Tibial nerve (tissue), 4 donors: ENCODE measurements at regions not wholly inside any gene's neighbourhood (a gene's known extent, or its start where the extent isn't known, plus 50 kb on each side); places are given as distances from the start of the nearest gene placed in this dataset.

ENCODE experiments used
- DNase-seq, 2 donors: peaks; one replicate each; pipeline ENCODE4 v3.0.0-alpha.2; 2019; ENCODE audit warnings: low spot score in 2 of 2
- H3K27ac ChIP-seq, 4 donors: fragments of 200-600 bp; sonication (generic) in 3 of 4; one replicate each; pipeline ENCODE4 v1.5.1; 2017 to 2019; ENCODE audit warnings: mild to moderate bottlenecking in 1 of 4
- H3K27me3 ChIP-seq, 2 donors: fragments of 200-600 bp; sonication (generic) in 1 of 2; one replicate each; pipeline versions ENCODE4 v1.5.1 to v1.6.0; 2017 to 2019
- H3K36me3 ChIP-seq, 3 donors: fragments of 200-600 bp; sonication (generic); one replicate each; pipeline ENCODE4 v1.5.1; 2018 to 2019
- H3K4me1 ChIP-seq, 4 donors: fragments of 200-600 bp; sonication (generic) in 3 of 4; one replicate each; pipeline ENCODE4 v1.5.1; 2017 to 2019
- H3K4me3 ChIP-seq, 4 donors: fragments of 200-600 bp; sonication (generic) in 3 of 4; one replicate each; pipeline ENCODE4 v1.5.1; 2017 to 2019; ENCODE audit warnings: mild to moderate bottlenecking in 1 of 4, moderate library complexity in 1 of 4
- H3K9me3 ChIP-seq, 4 donors: fragments of 200-600 bp; sonication (generic) in 3 of 4; one replicate each; pipeline ENCODE4 v1.5.1; 2017 to 2019
- EP300 ChIP-seq, 2 donors: sonication (generic); formaldehyde crosslinking; IDR thresholded peaks; one replicate each; pipeline ENCODE4 v1.6.1; 2017; ENCODE audit warnings: antibody characterized with exemption in 2 of 2, mild to moderate bottlenecking in 1 of 2
- POLR2A ChIP-seq, 2 donors: fragments of 450-650 bp; IDR thresholded peaks; one replicate each; pipeline ENCODE4 v1.6.1; 2017; ENCODE audit warnings: antibody characterized with exemption in 2 of 2, mild to moderate bottlenecking in 2 of 2, moderate library complexity in 2 of 2
- WGBS, 2 donors: methylation state at CpG; one replicate each; pipeline ENCODE4 v1.1.5; 2018; 5-methylcytosine and 5-hydroxymethylcytosine counted together
- TF ChIP-seq, protein P1 (sequence below), 5 experiments: fragments of 200-600 bp in 3 of 5; fragments of 450-650 bp in 2 of 5; sonication (generic) in 3 of 5; IDR thresholded peaks; one replicate each; pipeline ENCODE4 v1.5.1; 2016 to 2019; ENCODE audit warnings: antibody characterized with exemption in 5 of 5, mild to moderate bottlenecking in 3 of 5, moderate library complexity in 2 of 5

DNA sequence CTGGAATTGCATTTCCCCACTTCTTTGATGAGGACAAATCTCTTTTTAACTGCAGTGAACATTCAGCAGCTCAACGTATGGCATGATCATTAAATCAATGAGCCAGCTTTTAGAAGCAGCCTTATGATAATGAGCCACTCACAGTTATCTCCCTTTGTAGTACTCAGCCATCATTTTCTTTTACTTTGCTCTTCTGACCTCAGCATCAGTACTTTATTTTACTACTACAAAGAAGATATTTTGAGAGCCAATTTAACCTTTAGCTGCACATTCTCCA is 250.0 kb upstream of the CLEC14A start:
- H3K4me3 ChIP-seq, result no peak overlapping the region
- no peaks in the 10 kb centered on the region for H3K36me3 ChIP-seq
- H3K27me3 ChIP-seq, result no peaks in the 10 kb centered on the region
- H3K4me1 ChIP-seq, result peaks cover 0 to 7% (median 0%) of the 10 kb centered on the region in 4 donors
- no peak for TF ChIP-seq POLR2A (IDR thresholded peaks at IDR 0.05)
- TF ChIP-seq, protein P1, sequence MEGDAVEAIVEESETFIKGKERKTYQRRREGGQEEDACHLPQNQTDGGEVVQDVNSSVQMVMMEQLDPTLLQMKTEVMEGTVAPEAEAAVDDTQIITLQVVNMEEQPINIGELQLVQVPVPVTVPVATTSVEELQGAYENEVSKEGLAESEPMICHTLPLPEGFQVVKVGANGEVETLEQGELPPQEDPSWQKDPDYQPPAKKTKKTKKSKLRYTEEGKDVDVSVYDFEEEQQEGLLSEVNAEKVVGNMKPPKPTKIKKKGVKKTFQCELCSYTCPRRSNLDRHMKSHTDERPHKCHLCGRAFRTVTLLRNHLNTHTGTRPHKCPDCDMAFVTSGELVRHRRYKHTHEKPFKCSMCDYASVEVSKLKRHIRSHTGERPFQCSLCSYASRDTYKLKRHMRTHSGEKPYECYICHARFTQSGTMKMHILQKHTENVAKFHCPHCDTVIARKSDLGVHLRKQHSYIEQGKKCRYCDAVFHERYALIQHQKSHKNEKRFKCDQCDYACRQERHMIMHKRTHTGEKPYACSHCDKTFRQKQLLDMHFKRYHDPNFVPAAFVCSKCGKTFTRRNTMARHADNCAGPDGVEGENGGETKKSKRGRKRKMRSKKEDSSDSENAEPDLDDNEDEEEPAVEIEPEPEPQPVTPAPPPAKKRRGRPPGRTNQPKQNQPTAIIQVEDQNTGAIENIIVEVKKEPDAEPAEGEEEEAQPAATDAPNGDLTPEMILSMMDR (IDR thresholded peaks at IDR 0.05), result no peak
- no peak for TF ChIP-seq EP300 (IDR thresholded peaks at IDR 0.05)
- H3K27ac ChIP-seq, result no peak overlapping the region
- WGBS, 2 donors, result 24 to 26% methylated on average over 1 of the region's 1 CpG
- no peaks in the 10 kb centered on the region for H3K9me3 ChIP-seq
- DNase-seq, result no peak

- WGBS, 2 donors, result 13 to 20% methylated on average over 2 of the region's 2 CpGs
- no peaks in the 10 kb centered on the region for H3K36me3 ChIP-seq
- no peak overlapping the region for H3K4me3 ChIP-seq
Observed at GRCh38 chr14:38505221-38505972, 249.5 kb upstream of the CLEC14A start.

GRCh38 chr14:38504175-38504574 is 248.3 kb upstream of the CLEC14A start:
- H3K4me3 ChIP-seq, result no peak overlapping the region
- H3K27me3 ChIP-seq, result no peaks in the 10 kb centered on the region
- H3K9me3 ChIP-seq, result no peaks in the 10 kb centered on the region
- no peak overlapping the region for H3K27ac ChIP-seq
- no peak for DNase-seq
- no peaks in the 10 kb centered on the region for H3K36me3 ChIP-seq
- no peak for TF ChIP-seq EP300 (IDR thresholded peaks at IDR 0.05)
- peaks cover 0 to 7% (median 0%) of the 10 kb centered on the region in 4 donors for H3K4me1 ChIP-seq
- WGBS, 2 donors, result 84 to 88% methylated on average over 1 of the region's 1 CpG

More at GRCh38 chr14:38505221-38505972, 249.5 kb upstream of the CLEC14A start:
- no peaks in the 10 kb centered on the region for H3K27me3 ChIP-seq
- no peak for TF ChIP-seq POLR2A (IDR thresholded peaks at IDR 0.05)
- TF ChIP-seq, protein P1 (IDR thresholded peaks at IDR 0.05), result no peak
- TF ChIP-seq EP300 (IDR thresholded peaks at IDR 0.05), result no peak
- no peaks in the 10 kb centered on the region for H3K9me3 ChIP-seq
- H3K27ac ChIP-seq, result no peak overlapping the region
- no peak for DNase-seq
- peaks cover 0 to 7% (median 0%) of the 10 kb centered on the region in 4 donors for H3K4me1 ChIP-seq

- no peak overlapping the region for H3K4me3 ChIP-seq
- no peak overlapping the region for H3K27ac ChIP-seq
- H3K27me3 ChIP-seq, result no peaks in the 10 kb centered on the region
- H3K36me3 ChIP-seq, result no peaks in the 10 kb centered on the region
- peaks cover 0 to 7% (median 0%) of the 10 kb centered on the region in 4 donors for H3K4me1 ChIP-seq
- WGBS, 2 donors, result 79 to 91% methylated on average over 2 of the region's 2 CpGs
- no peaks in the 10 kb centered on the region for H3K9me3 ChIP-seq
- no peak for DNase-seq
- TF ChIP-seq EP300 (IDR thresholded peaks at IDR 0.05) (no peak), POLR2A (IDR thresholded peaks at IDR 0.05) (no peak)
- TF ChIP-seq, protein P1 (IDR thresholded peaks at IDR 0.05), result no peak
Observed at GRCh38 chr14:38502239-38502638, 246.3 kb upstream of the CLEC14A start.

DNA sequence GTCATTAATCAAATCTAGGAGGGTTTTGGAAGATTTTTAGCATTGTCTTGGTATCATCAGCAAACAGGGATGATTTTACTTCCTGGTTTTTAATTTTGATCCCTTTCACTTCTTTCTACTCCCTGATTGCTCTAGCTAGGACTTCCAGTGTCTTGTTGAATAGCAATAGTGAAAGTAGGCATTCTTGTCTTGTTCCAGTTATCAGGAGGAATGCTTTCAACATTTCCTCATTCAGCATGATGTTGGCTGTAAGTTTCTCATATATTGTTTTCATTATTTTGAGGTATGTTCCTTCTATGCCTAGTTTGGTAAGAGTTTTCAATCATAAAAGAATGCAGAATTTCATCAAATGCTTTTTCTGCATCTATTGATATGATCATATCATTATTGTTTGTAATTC is 244.2 kb upstream of the CLEC14A start:
- H3K9me3 ChIP-seq, result no peaks in the 10 kb centered on the region
- TF ChIP-seq, protein P1 (IDR thresholded peaks at IDR 0.05), result no peak
- no peak for TF ChIP-seq EP300 (IDR thresholded peaks at IDR 0.05)
- no peak for TF ChIP-seq POLR2A (IDR thresholded peaks at IDR 0.05)
- no peaks in the 10 kb centered on the region for H3K4me1 ChIP-seq
- H3K36me3 ChIP-seq, result no peaks in the 10 kb centered on the region
- DNase-seq, result no peak
- no peaks in the 10 kb centered on the region for H3K27me3 ChIP-seq
- no peak overlapping the region for H3K27ac ChIP-seq
- H3K4me3 ChIP-seq, result no peak overlapping the region
